AG09309 (cell line): ENCODE measurements at regions not wholly inside any gene's neighbourhood (a gene's known extent, or its start where the extent isn't known, plus 50 kb on each side); places are given as distances from the start of the nearest gene placed in this dataset.

ENCODE experiments used
- DNase-seq: peaks from one replicate; pipeline ENCODE4 v3.0.0-alpha.2; 2010; ENCODE audit warnings: low read depth
- H3K4me3 ChIP-seq: 2 replicates; pipeline ENCODE4 v1.5.1; 2011; ENCODE audit warnings: mild to moderate bottlenecking, low read depth, low read length, moderate library complexity; ENCODE audit not compliant: control insufficient read depth
- TF ChIP-seq, protein P1 (sequence below): IDR thresholded peaks from 2 replicates; pipeline ENCODE4 v1.5.1; 2011; ENCODE audit warnings: mild to moderate bottlenecking, low read depth, low read length, inconsistent platforms; ENCODE audit not compliant: insufficient read depth, control insufficient read depth; ENCODE audit errors: missing control alignments

GRCh38 chr21:43322311-43322710, 104.6 kb downstream of the SIK1 start:
- H3K4me3 ChIP-seq = no peak overlapping the region
- DNase-seq = no peak
- TF ChIP-seq, protein P1, sequence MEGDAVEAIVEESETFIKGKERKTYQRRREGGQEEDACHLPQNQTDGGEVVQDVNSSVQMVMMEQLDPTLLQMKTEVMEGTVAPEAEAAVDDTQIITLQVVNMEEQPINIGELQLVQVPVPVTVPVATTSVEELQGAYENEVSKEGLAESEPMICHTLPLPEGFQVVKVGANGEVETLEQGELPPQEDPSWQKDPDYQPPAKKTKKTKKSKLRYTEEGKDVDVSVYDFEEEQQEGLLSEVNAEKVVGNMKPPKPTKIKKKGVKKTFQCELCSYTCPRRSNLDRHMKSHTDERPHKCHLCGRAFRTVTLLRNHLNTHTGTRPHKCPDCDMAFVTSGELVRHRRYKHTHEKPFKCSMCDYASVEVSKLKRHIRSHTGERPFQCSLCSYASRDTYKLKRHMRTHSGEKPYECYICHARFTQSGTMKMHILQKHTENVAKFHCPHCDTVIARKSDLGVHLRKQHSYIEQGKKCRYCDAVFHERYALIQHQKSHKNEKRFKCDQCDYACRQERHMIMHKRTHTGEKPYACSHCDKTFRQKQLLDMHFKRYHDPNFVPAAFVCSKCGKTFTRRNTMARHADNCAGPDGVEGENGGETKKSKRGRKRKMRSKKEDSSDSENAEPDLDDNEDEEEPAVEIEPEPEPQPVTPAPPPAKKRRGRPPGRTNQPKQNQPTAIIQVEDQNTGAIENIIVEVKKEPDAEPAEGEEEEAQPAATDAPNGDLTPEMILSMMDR = no peak

DNA sequence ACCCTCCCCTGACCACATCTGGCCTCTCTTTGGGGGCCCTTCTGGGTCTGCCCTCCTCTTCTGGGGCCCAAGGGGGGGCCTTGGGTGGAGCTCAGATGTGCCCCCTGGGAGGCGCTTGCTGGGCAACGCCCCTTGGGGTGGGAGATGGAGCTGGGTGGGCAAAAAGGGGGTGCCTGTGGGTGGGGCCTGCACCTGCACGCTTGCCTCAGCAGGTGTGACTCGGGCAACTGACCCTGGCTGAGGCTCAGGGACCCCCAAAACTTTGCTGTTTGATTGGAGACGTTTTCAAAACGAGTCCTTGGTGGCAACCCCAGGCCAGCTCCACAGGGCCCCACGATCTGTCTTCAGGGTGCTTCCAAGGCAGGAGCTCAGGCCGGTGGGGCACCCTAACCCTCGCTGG, 105.3 kb downstream of the SIK1 start:
- TF ChIP-seq, protein P1 = no peak
- no peak overlapping the region for H3K4me3 ChIP-seq
- no peak for DNase-seq

DNA sequence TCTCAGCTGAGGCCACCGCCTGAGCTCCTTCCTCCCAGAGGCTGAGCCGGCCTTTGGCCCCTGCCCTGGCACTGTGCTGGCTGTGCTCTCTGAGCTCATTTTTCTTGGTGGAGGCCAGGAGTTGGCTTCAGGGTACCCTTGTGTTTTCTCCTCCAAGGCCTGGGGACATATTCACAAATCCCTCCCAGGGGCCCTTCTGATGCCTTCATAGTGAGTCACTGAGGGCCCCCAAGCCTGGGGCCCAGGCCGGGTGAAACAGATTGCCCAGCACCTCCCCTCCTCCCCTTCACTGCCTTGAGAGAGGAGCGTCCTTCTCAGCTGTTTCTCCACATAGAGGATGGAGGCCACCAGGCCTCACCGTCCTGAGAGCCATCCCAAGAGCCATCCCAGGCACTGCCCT, 105.8 kb downstream of the SIK1 start:
- TF ChIP-seq, protein P1 = no peak
- no peak for DNase-seq
- H3K4me3 ChIP-seq = no peak overlapping the region

DNA sequence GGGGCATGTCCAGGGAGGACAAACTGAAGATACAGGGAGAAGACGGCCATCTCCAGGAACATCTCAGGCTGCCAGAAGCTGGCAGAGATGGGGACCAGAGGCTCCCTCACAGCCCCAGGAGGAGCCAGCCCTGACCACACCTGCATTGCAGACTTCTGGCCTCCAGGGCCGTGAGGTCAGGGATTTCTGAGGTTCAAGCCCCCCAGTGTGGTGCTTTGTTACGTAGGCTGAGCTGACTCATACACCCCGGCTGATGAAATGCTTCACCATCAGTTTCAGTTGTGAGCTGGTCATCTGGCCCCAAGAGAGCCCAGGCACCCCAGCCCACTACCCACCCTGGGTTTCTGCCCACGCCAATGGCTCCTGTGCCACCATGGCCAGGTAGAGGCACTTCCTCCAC, 106.4 kb downstream of the SIK1 start:
- no peak for DNase-seq
- TF ChIP-seq, protein P1 = no peak
- no peak overlapping the region for H3K4me3 ChIP-seq

DNA sequence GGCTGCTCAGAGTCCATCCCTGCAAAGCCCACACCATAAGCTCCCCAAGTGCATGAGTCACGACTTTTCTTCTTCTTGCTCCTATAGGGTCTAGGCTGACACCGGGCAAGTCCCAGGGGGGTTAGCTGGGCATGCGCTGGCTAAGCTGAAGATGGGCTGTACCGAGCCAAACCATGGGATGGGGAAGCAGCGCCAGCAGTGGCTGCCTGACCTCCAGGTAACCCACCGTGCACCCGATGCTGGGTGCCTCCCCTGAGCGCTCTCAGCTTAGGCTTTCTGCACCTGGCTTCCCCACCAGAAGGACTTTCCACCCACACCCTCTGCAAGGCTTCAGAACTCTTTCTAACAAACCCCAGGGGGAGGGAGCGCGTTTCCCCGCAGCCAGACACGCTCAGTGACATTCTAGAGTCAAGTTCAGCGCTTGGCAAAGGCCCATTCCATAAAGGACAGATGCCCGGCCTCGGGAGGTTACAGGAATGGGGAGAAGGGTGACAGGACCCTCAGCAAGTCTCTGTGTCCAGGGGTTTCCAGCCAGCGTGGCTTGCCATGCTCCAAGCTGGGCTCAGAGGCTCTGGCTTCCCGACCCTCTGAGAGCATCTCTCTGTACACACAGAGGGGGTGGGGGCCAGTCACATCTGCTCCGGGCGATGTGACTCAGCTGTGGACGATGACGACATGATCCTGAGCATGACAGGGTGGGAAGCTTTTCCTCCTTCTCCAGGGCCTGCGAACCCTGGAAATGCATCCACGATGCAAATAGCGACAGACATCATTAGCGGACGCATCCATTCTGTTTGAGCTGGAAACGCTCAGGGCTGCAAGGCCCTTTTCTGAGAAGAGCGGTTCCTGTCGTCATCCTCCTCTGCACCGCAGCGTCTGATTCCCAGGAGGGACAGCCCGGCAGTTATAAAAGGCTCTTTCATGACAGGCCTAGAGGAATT, 107.8 kb downstream of the SIK1 start:
- TF ChIP-seq, protein P1 = no peak
- H3K4me3 ChIP-seq = no peak overlapping the region
- no peak for DNase-seq

- DNase-seq = no peak
- TF ChIP-seq, protein P1 = no peak
- no peak overlapping the region for H3K4me3 ChIP-seq
These were observed 108.6 kb downstream of the SIK1 start for GRCh38 chr21:43318368-43318767.
